K562 (cell line): ENCODE measurements at regions not wholly inside any gene's neighbourhood (a gene's known extent, or its start where the extent isn't known, plus 50 kb on each side); places are given as distances from the start of the nearest gene placed in this dataset.

Source experiments
- ATAC-seq: fragments of 200-7000 bp; cut with Tn5 transposase; 3 replicates; pipeline ENCODE4 v1.9.1; 2020; ENCODE audit warnings: moderate library complexity
- BruUV-seq: library from RNA; stranded (reverse); fragments of 400-500 nt; replicated peaks from 2 replicates; lab custom pipeline; 2021; lab: Mats Ljungman, UMichigan
- CTCF ChIA-PET: fragments of 300-600 bp; formaldehyde crosslinking; extraction: SDS; loops from one replicate; lab custom pipeline; 2021; ENCODE audit warnings: low intra/inter-chr PET ratio; lab: Yijun Ruan, JAX
- POLR2A ChIA-PET: fragments of 300-600, 350-650 bp; sonication (Branson Sonifier 250); formaldehyde crosslinking; extraction: SDS; loops from one replicate; lab custom pipeline; 2021; ENCODE audit warnings: antibody characterized with exemption, inconsistent platforms; lab: Yijun Ruan, JAX
- DNase-seq, 4 experiments: peaks; one replicate each; pipeline versions ENCODE4 v3.0.0 to v3.0.0-alpha.2; 2011 to 2018; ENCODE audit warnings: low spot score in 3 of 4, mixed read lengths in 3 of 4; ENCODE audit errors: extremely low read depth in 1 of 4
- FAIRE-seq: peaks from 2 replicates; lab custom pipeline; 2011; peaks lifted over from hg19 to GRCh38; lab: Jason Lieb, UNC
- H2AFZ ChIP-seq: 2 replicates; pipeline ENCODE4 v1.6.0; 2011; ENCODE audit warnings: low read depth, low read length, control low read depth, inconsistent platforms
- H3K27ac ChIP-seq: fragments of 200-600 bp; 3 replicates; pipeline ENCODE4 v1.8.0; 2011; ENCODE audit warnings: low read depth, mild to moderate bottlenecking, control low read depth, inconsistent platforms, low read length, moderate library complexity, mixed read lengths; ENCODE audit errors: extremely low read depth
- H3K27me3 ChIP-seq, 2 experiments: fragments of 300-600 bp in 1 of 2; 2 replicates in 1 of 2; 3 replicates in 1 of 2; pipeline versions ENCODE4 v1.6.0 to v1.8.0; 2011; ENCODE audit warnings: inconsistent platforms in 2 of 2, low read length in 2 of 2, mild to moderate bottlenecking in 1 of 2, mixed read lengths in 1 of 2, moderate library complexity in 1 of 2; ENCODE audit not compliant: control insufficient read depth in 2 of 2, insufficient read depth in 2 of 2
- H3K36me3 ChIP-seq: fragments of 300-600 bp; 3 replicates; pipeline ENCODE4 v1.8.0; 2011; ENCODE audit warnings: mild to moderate bottlenecking, low read length, inconsistent platforms; ENCODE audit not compliant: control insufficient read depth, insufficient read depth
- H3K4me1 ChIP-seq, 2 experiments: fragments of 200-600 bp in 1 of 2; replicated peaks in 1 of 2; 2 replicates in 1 of 2; 3 replicates in 1 of 2; pipeline versions ENCODE4 v1.5.1 to v1.8.0; 2011; ENCODE audit warnings: inconsistent platforms in 2 of 2, low read length in 2 of 2, mild to moderate bottlenecking in 1 of 2, mixed read lengths in 1 of 2, moderate library complexity in 1 of 2; ENCODE audit not compliant: control insufficient read depth in 2 of 2, insufficient read depth in 2 of 2
- H3K4me2 ChIP-seq: 2 replicates; pipeline ENCODE4 v1.6.1; 2011; ENCODE audit warnings: low read length, control low read depth, inconsistent platforms, mixed read lengths; ENCODE audit not compliant: insufficient read depth
- H3K4me3 ChIP-seq: fragments of 200-600 bp; sonication (generic), shearing (Covaris generic); 2 replicates; pipeline ENCODE4 v1.5.1; 2016; ENCODE audit warnings: control low read depth, inconsistent platforms
- H3K79me2 ChIP-seq: fragments of 200-600 bp; 3 replicates; pipeline ENCODE4 v1.8.0; 2011; ENCODE audit warnings: low read length, inconsistent platforms; ENCODE audit not compliant: control insufficient read depth, insufficient read depth
- H3K9ac ChIP-seq, 2 experiments: 2 replicates each; pipeline versions ENCODE4 v1.6.0 to v1.6.1; 2011; ENCODE audit warnings: low read depth in 2 of 2, low read length in 2 of 2, control low read depth in 1 of 2, inconsistent platforms in 1 of 2, mild to moderate bottlenecking in 1 of 2, mixed read lengths in 1 of 2; ENCODE audit not compliant: insufficient read depth in 1 of 2
- H3K9me1 ChIP-seq: one replicate; pipeline ENCODE4 v1.6.0; 2011; ENCODE audit warnings: inconsistent platforms, mild to moderate bottlenecking, low read length, moderate library complexity; ENCODE audit not compliant: control insufficient read depth, insufficient read depth
- H3K9me3 ChIP-seq: replicated peaks from 2 replicates; pipeline ENCODE4 v1.5.1; 2011; ENCODE audit warnings: low read depth, low read length, inconsistent platforms; ENCODE audit not compliant: control insufficient read depth, insufficient read depth
- H4K20me1 ChIP-seq: replicated peaks from 2 replicates; pipeline ENCODE4 v1.6.1; 2011; ENCODE audit warnings: low read length, inconsistent platforms, mixed read lengths; ENCODE audit not compliant: control insufficient read depth, insufficient read depth
- AFF4 ChIP-seq: sonication (generic); formaldehyde crosslinking; IDR thresholded peaks from 2 replicates; pipeline ENCODE4 v1.8.0; 2023; ENCODE audit warnings: mild to moderate bottlenecking, missing genetic modification reagents
- ATF6 ChIP-seq: sonication (generic); formaldehyde crosslinking; IDR thresholded peaks from 2 replicates; pipeline ENCODE4 v1.4.0; 2020; ENCODE audit warnings: mild to moderate bottlenecking, missing genetic modification reagents
- E2F1 ChIP-seq: sonication (generic); formaldehyde crosslinking; IDR thresholded peaks from 2 replicates; pipeline ENCODE4 v1.8.1; 2023; ENCODE audit warnings: mild to moderate bottlenecking, missing genetic modification reagents, moderate library complexity
- HDAC1 ChIP-seq, 2 experiments: fragments of 450-650 bp; IDR thresholded peaks; 2 replicates each; pipeline ENCODE4 v1.6.1; 2016 to 2017; ENCODE audit warnings: inconsistent platforms in 1 of 2, mild to moderate bottlenecking in 1 of 2, moderate library complexity in 1 of 2
- KLF1 ChIP-seq: fragments of 450-650 bp; IDR thresholded peaks from 2 replicates; pipeline ENCODE4 v1.6.1; 2016; ENCODE audit warnings: missing genetic modification characterization, missing compliant biosample characterization
- NFATC3 ChIP-seq: fragments of 450-650 bp; IDR thresholded peaks from 2 replicates; pipeline ENCODE4 v1.6.1; 2017; ENCODE audit warnings: mild to moderate bottlenecking
- TEAD4 ChIP-seq, 2 experiments: sonication (generic) in 1 of 2; formaldehyde crosslinking in 1 of 2; IDR thresholded peaks; 2 replicates each; pipeline versions ENCODE4 v1.6.1 to v1.8.0; 2012 to 2022; ENCODE audit warnings: borderline replicate concordance in 1 of 2, inconsistent platforms in 1 of 2, low read length in 1 of 2, mild to moderate bottlenecking in 1 of 2, missing genetic modification reagents in 1 of 2
- ZBTB7A ChIP-seq: IDR thresholded peaks from 2 replicates; pipeline ENCODE4 v1.6.1; 2011; ENCODE audit warnings: low read depth, mild to moderate bottlenecking, low read length, moderate library complexity, borderline replicate concordance; ENCODE audit not compliant: control insufficient read depth
- ZC3H4 ChIP-seq: sonication (generic); formaldehyde crosslinking; IDR thresholded peaks from 2 replicates; pipeline ENCODE4 v1.9.0; 2021; ENCODE audit warnings: missing genetic modification reagents, borderline replicate concordance
- ZFP36 ChIP-seq: fragments of 150-350 bp; IDR thresholded peaks from 2 replicates; pipeline ENCODE4 v1.6.1; 2018; ENCODE audit warnings: low read length, low read depth; ENCODE audit not compliant: partially characterized antibody
- ZNF133 ChIP-seq: fragments of 250-450 bp; sonication (Bioruptor Pico); IDR thresholded peaks from 2 replicates; pipeline ENCODE4 v1.4.0; 2020; ENCODE audit warnings: mild to moderate bottlenecking
- ZNF175 ChIP-seq: fragments of 200-800 bp; sonication (Bioruptor generic); IDR thresholded peaks from 2 replicates; pipeline ENCODE4 v1.6.1; 2016; ENCODE audit warnings: low read depth, mild to moderate bottlenecking, missing genetic modification characterization, missing compliant biosample characterization
- ZNF232 ChIP-seq: sonication (generic); formaldehyde crosslinking; IDR thresholded peaks from 2 replicates; pipeline ENCODE4 v1.8.0; 2022; ENCODE audit warnings: mild to moderate bottlenecking, missing genetic modification reagents
- ZNF282 ChIP-seq: sonication (generic); formaldehyde crosslinking; IDR thresholded peaks from 2 replicates; pipeline ENCODE4 v1.8.1; 2023; ENCODE audit warnings: missing genetic modification reagents
- WGBS: fragments of 100-300 bp; shearing (Covaris generic); methylation state at CpG from one replicate; pipeline ENCODE4 v1.1.6; 2016; ENCODE audit warnings: low coverage, mixed read lengths; ENCODE audit not compliant: insufficient coverage; ENCODE audit errors: missing lambda C conversion rate; 5-methylcytosine and 5-hydroxymethylcytosine counted together
- in situ Hi-C: fragments of 300-500 bp; cut with MboI; formaldehyde crosslinking; loops from 4 replicates; pipeline ENCODE4 v1.15.0; 2018; ENCODE audit warnings: inconsistent platforms, mixed read lengths
- intact Hi-C: fragments of 100-400 bp; cut with micrococcal nuclease; formaldehyde crosslinking; loops from 2 replicates; pipeline ENCODE4 v1.14.2; 2022

GRCh38 chr2:75870133-75870532 lies 159.4 kb upstream of the GCFC2 start:
- BruUV-seq: no TSS peak
- no peaks in the 10 kb centered on the region for H3K9me3 ChIP-seq
- H3K4me1 ChIP-seq: no peaks in the 10 kb centered on the region
- WGBS: 35% methylated on average over 4 of the region's 4 CpGs
- H2AFZ ChIP-seq: peak overlapping the region; percentile 28
- in situ Hi-C loops (no loop called here), intact Hi-C loops (no loop called here)
- 0 out of 3 replicates have a peak, but pooled peaks cover 3% of the 10 kb centered on the region for H3K36me3 ChIP-seq
- no peak overlapping the region for H3K9ac ChIP-seq
- H3K4me2 ChIP-seq: no peak overlapping the region
- DNase-seq: no peak
- H3K27me3 ChIP-seq: no peaks in the 10 kb centered on the region; a peak in 1 of 5 replicates
- FAIRE-seq: no peak
- no peak overlapping the region for H3K27ac ChIP-seq
- no peak for ATAC-seq
- peaks cover 32% of the 10 kb centered on the region for H3K79me2 ChIP-seq
- H3K4me3 ChIP-seq: no peak overlapping the region
- no peaks in the 10 kb centered on the region for H4K20me1 ChIP-seq
- ChIA-PET POLR2A (interaction anchor here (0.5 kb wide), 1 partner anchor 137 kb away, joined by 4 read pairs; no protein-coding TSS in a partner anchor), CTCF (no interaction called here)
- no peak for TF ChIP-seq ZC3H4 (CRISPR knock-in tag)
- no peak for TF ChIP-seq ZNF282 (CRISPR knock-in tag)
- no peak for TF ChIP-seq E2F1 (CRISPR knock-in tag)
- no peak for TF ChIP-seq TEAD4 (IDR thresholded peaks at IDR 0.05; ENCODE audit: low read length)
- TF ChIP-seq TEAD4 (CRISPR knock-in tag; IDR thresholded peaks at IDR 0.05; ENCODE audit: borderline replicate concordance): no peak
- TF ChIP-seq ZNF232 (CRISPR knock-in tag): no peak
- TF ChIP-seq ZNF175 (CRISPR knock-in tag): no peak
- no peak for TF ChIP-seq ZNF133 (CRISPR knock-in tag)
- no peak for TF ChIP-seq AFF4
- TF ChIP-seq NFATC3: no peak
- TF ChIP-seq ZFP36: no peak
- no peak for TF ChIP-seq ATF6 (CRISPR knock-in tag)
- TF ChIP-seq HDAC1 (IDR thresholded peaks at IDR 0.05): no peak
- TF ChIP-seq KLF1 (tag): no peak
- TF ChIP-seq ZBTB7A: no peak
- no peaks in the 10 kb centered on the region for H3K9me1 ChIP-seq
